ENCODE measurements at regions not wholly inside any gene's neighbourhood (a gene's known extent, or its start where the extent isn't known, plus 50 kb on each side); places are given as distances from the start of the nearest gene placed in this dataset.

- TF ChIP-seq ZSCAN29 (CRISPR knock-in tag; conservative IDR thresholded peaks at IDR 0.05) (no peak), ZNF354B (CRISPR knock-in tag; IDR thresholded peaks at IDR 0.05) (no peak), RAD21 (CRISPR knock-in tag; IDR thresholded peaks at IDR 0.05) (no peak), CTCF (CRISPR knock-in tag; IDR thresholded peaks at IDR 0.05) (no peak), HDAC1 (CRISPR knock-in tag; IDR thresholded peaks at IDR 0.05) (no peak), CREM (IDR thresholded peaks at IDR 0.05) (no peak), CREM (CRISPR knock-in tag; IDR thresholded peaks at IDR 0.05) (no peak), NFIC (IDR thresholded peaks at IDR 0.05; ENCODE audit: low read length) (no peak)
Observed at GRCh38 chr13:99636306-99636705, 135.0 kb downstream of the TM9SF2 start.
